GM21528 (cell line): ENCODE measurements at regions not wholly inside any gene's neighbourhood (a gene's known extent, or its start where the extent isn't known, plus 50 kb on each side); places are given as distances from the start of the nearest gene placed in this dataset.

Source experiments
- ATAC-seq: cut with Tn5 transposase; IDR thresholded peaks from one replicate; pipeline ENCODE4 v1.9.1; 2021; ENCODE audit warnings: mild to moderate bottlenecking, moderate library complexity; ENCODE audit not compliant: unreplicated experiment, low FRiP score

- no peak for ATAC-seq
Measured at GRCh38 chr2:67650291-67651133, 253.4 kb downstream of the ETAA1 start.

GRCh38 chr2:67651565-67651964 lies 254.4 kb downstream of the ETAA1 start:
- ATAC-seq: no peak

- ATAC-seq: no peak
Measured at GRCh38 chr2:67652679-67653078, 255.5 kb downstream of the ETAA1 start.

- ATAC-seq: no peak
Measured at GRCh38 chr2:67656875-67657274, 259.7 kb downstream of the ETAA1 start.

DNA sequence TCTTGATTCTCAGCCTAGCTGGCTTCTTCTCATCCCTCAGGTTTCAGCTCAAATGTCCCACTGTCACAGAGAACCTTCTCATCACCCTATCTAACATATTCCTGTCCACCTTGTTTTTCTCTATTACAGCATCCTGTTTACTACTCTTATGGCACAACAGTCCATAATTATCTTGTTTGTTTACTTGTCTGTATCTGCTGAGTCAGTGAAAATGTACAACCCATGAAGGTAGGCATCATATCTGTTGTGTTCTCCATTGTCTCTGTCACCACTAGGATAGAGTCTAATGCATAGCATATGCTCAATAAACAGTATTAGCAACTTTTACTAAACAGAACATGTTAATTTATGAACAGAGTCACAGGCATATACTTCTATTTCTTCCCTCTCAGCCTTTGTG lies 261.7 kb downstream of the ETAA1 start:
- ATAC-seq: no peak

GRCh38 chr2:67660015-67660602 lies 263.0 kb downstream of the ETAA1 start:
- no peak for ATAC-seq

- ATAC-seq: no peak
Measured at GRCh38 chr2:67660871-67661270, 263.7 kb downstream of the ETAA1 start.

- no peak for ATAC-seq
Measured at GRCh38 chr2:67662222-67662621, 265.1 kb downstream of the ETAA1 start.

GRCh38 chr2:67663776-67664175 lies 266.6 kb downstream of the ETAA1 start:
- ATAC-seq: no peak

- no peak for ATAC-seq
Measured at GRCh38 chr2:67666386-67667053, 269.4 kb downstream of the ETAA1 start.

DNA sequence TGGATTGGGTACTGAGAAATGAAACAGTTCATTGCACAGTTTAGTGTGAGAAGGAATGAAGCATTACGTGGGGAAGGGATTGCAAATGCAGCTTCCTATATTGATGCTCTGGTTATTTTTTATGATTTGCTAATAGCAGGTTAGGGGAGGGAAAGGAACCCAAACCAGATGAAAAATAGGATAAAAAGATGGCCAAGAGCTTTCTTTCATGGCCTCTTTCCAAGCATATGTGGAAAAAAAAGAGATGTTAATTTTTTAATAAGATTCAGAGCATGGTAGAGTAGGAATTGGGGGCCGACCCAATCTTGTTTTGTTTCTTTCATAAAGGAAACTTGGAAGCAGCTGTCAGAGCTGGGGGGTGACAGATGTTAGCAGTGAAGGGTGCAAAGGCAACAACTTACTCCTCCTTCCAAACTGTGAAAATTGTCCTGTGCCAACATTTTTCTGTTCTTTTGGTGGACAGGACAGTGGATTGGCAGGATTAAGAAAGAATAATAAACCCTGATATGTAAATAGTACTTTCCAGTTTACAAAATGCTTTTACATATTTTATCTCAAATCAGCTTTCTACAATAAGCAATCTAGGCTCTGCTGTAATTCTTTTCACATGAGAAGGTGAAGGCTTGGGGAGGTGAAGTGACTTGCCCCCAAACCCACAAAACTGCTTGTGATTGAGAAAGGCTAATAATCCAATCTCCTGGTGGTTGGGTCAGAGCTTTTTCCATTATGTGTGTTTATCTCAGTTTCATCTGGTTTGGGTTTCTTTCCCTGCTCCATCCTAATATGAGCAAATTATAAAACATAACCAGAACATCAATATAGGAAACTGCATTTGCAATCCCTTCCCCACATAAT lies 270.1 kb downstream of the ETAA1 start:
- no peak for ATAC-seq

GRCh38 chr2:67668538-67668937 lies 271.4 kb downstream of the ETAA1 start:
- no peak for ATAC-seq

DNA sequence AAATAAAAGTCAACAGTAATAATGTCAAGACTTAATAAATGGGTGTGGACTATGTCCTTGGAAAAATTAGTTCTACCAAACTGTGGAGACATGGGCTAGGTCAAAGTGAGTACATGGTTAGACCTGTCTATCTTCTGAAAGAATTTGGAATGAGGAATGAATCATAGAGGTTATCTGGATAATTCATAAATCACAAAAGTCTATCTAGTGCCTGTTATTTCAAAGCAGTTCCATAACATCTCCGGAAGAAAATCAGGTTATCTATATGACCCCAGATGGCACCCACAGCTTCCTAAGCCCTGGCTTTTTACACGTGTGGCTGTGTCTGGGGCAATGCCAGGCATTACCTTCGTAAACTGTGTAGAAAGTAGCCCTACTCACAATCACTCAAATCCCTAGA lies 272.0 kb downstream of the ETAA1 start:
- ATAC-seq: no peak

DNA sequence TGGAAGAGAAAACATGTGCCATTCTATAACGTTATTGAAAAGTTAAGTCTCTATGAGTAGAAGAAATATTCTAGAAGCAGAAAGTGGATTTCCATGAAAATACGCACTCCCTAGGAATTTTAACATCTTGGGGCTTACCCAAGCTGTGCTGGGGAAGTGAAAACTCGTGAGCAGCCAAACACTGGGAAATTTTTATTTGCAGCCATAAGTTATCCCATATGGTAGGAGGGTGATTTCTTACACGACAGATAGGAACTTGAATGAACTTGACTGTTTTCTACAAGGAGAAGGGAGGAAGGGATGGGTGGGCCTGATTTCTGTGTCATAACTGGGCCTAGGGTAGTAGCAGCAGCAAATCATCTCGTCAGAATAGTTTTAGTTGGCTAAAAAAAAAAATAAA lies 272.6 kb downstream of the ETAA1 start:
- ATAC-seq: no peak

- ATAC-seq: no peak
Measured at GRCh38 chr2:67670747-67671183, 273.6 kb downstream of the ETAA1 start.

DNA sequence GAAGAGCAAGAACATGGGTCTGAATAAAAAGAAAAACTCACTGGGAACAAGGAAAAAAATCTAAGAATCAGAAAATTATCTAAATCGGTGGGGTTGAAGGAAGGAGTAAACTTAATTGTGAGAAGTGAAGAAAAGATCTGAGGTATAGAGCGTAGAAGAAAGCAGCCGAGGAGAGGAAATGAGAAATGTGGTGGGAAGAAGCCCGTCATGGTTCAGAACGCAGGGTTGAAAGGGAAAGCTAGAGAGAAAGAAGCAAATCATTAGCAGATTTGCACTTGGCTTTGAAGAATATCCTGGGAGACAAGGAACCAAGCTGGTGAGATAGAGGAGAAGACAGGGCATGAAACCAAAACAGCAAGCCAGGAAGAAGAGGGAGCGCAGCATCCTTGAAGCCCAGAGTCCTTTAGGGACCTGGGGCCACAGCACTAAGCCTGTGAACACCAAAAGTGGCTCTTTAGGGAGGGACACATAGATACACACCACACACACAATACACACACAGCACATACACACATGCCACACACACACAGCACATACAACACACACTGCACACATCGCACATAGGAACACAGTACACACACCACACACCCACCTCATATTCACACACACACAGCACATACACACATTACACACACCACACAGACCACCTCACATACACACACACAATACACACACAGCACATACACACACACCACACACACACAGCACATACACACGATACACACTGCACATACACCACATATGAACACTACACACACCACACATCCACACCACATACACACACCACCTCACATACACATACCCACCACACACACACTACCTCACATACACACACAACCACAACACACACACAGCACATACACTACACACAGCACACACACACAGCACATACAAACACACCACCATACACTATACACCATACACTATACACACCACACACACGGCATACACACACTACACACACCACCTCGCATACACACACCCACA lies 274.6 kb downstream of the ETAA1 start:
- no peak for ATAC-seq

DNA sequence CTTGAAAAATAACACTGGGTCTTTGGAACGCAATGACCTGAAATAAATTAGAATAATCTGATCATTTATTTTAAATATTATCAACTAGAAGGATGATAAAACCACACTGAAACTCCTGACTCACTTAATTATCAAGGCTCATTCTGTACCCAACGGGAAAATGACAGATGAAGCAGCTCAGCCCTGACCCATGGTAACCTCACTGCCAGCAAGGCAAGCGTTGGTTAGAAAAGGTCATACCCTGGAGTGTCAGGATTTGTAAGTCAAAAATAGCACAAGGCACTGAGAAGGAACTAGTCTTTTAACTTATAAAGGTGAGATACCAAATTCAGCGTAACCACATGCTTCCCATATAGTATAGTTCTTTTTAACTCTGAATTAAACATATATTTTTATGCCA lies 277.5 kb downstream of the ETAA1 start:
- no peak for ATAC-seq

DNA sequence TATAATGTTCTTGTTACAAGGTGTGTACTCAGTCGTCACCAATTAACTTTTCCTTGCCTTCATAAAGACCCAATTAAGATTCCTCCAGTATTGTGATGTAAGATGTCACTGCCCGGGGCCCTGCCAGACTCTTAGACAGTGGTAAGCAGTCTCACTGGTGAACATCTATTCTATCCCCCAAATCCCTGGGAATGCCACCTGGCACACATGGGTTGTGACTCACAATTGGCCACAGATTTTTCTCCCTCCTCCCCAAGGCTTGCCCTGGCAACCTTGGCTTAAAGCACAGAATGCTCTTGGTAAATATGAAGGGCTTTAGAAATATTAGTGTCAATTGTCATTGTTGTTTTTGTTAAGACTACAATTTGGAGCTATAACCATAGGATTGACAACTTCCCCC lies 287.9 kb downstream of the ETAA1 start:
- ATAC-seq: no peak

DNA sequence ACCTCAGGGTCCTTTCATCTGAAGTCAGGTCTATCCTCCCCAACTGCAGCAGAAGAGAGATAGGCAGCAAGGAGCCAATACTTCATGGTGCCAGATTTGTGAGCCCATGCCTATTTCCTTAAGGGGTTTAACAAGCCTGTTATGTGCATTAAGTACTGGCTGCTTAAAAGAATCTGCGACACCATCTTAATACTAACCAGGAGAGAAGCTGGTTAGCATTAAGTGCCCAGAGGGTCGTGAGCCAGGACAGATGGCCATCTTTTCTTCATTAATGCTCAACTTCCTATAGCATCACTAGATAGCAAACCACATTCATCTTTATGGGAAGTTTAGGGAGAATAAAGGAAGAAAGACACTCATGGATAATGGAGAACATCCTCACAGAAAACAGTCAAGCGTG lies 289.1 kb downstream of the ETAA1 start:
- ATAC-seq: no peak

- no peak for ATAC-seq
Measured at GRCh38 chr2:67689186-67689585, 292.1 kb downstream of the ETAA1 start.
